Hepatocyte (in vitro differentiated cells): ENCODE measurements at regions not wholly inside any gene's neighbourhood (a gene's known extent, or its start where the extent isn't known, plus 50 kb on each side); places are given as distances from the start of the nearest gene placed in this dataset.

Source experiments
- DNase-seq: peaks from one replicate; pipeline ENCODE4 v3.0.0-alpha.2; 2016; ENCODE audit warnings: low spot score
- H2AFZ ChIP-seq: fragments of 200-600 bp; sonication (generic); 2 replicates; pipeline ENCODE4 v1.6.0; 2016; ENCODE audit warnings: antibody characterized with exemption, mild to moderate bottlenecking
- H3K27ac ChIP-seq: fragments of 200-600 bp; sonication (generic); 2 replicates; pipeline ENCODE4 v1.5.1; 2016; ENCODE audit warnings: mild to moderate bottlenecking
- H3K27me3 ChIP-seq: fragments of 200-600 bp; sonication (generic); 2 replicates; pipeline ENCODE4 v1.6.1; 2016
- H3K36me3 ChIP-seq: fragments of 200-600 bp; sonication (generic); replicated peaks from 2 replicates; pipeline ENCODE4 v1.5.1; 2016; ENCODE audit warnings: low read depth; ENCODE audit not compliant: insufficient read depth
- H3K4me1 ChIP-seq: fragments of 200-600 bp; sonication (generic); 2 replicates; pipeline ENCODE4 v1.5.1; 2016; ENCODE audit warnings: mild to moderate bottlenecking, moderate library complexity; ENCODE audit not compliant: insufficient read depth
- H3K4me2 ChIP-seq: fragments of 200-600 bp; sonication (generic); 2 replicates; pipeline ENCODE4 v1.6.0; 2016
- H3K4me3 ChIP-seq: fragments of 200-600 bp; sonication (generic); 2 replicates; pipeline ENCODE4 v1.5.1; 2016; ENCODE audit warnings: mild to moderate bottlenecking
- H3K79me2 ChIP-seq: fragments of 200-600 bp; sonication (generic); 2 replicates; pipeline ENCODE4 v1.6.0; 2017; ENCODE audit warnings: mild to moderate bottlenecking
- H3K9me2 ChIP-seq: fragments of 200-600 bp; sonication (generic); replicated peaks from 2 replicates; pipeline ENCODE4 v1.6.0; 2017; ENCODE audit warnings: mild to moderate bottlenecking; ENCODE audit not compliant: insufficient read depth
- H3K9me3 ChIP-seq: fragments of 200-600 bp; sonication (generic); 2 replicates; pipeline ENCODE4 v1.5.1; 2016; ENCODE audit warnings: low read depth, mild to moderate bottlenecking
- H4K20me1 ChIP-seq: fragments of 200-600 bp; sonication (generic); 2 replicates; pipeline ENCODE4 v1.6.0; 2016; ENCODE audit warnings: mild to moderate bottlenecking; ENCODE audit not compliant: insufficient read depth, poor library complexity, severe bottlenecking
- EZH2 ChIP-seq: fragments of 200-600 bp; sonication (generic); IDR thresholded peaks from 2 replicates; pipeline ENCODE4 v1.6.1; 2016; ENCODE audit warnings: antibody characterized with exemption, mild to moderate bottlenecking, borderline replicate concordance
- EZH2phosphoT487 ChIP-seq: fragments of 200-600 bp; sonication (generic); IDR thresholded peaks from one replicate; pipeline ENCODE4 v1.6.1; 2018; ENCODE audit warnings: antibody characterized with exemption, mild to moderate bottlenecking, low read depth, moderate library complexity; ENCODE audit not compliant: unreplicated experiment, severe bottlenecking
- WGBS: methylation state at CpG from one replicate; pipeline ENCODE4 v1.1.6; 2016; ENCODE audit warnings: low lambda C conversion rate; ENCODE audit errors: missing lambda C conversion rate; 5-methylcytosine and 5-hydroxymethylcytosine counted together
- TF ChIP-seq, protein P1 (sequence below): fragments of 200-600 bp; sonication (generic); IDR thresholded peaks from 2 replicates; pipeline ENCODE4 v1.5.1; 2016; ENCODE audit warnings: antibody characterized with exemption, mild to moderate bottlenecking; ENCODE audit not compliant: poor library complexity

- Histone ChIP-seq H3K79me2 (no peaks in the 10 kb centered on the region), H2AFZ (no peak overlapping the region), H3K9me2 (no peaks in the 10 kb centered on the region), H3K4me3 (no peak overlapping the region), H3K27me3 (no peaks in the 10 kb centered on the region), H3K27ac (no peak overlapping the region), H4K20me1 (no peaks in the 10 kb centered on the region), H3K36me3 (no peaks in the 10 kb centered on the region), H3K4me1 (no peaks in the 10 kb centered on the region), H3K9me3 (no peaks in the 10 kb centered on the region), H3K4me2 (no peak overlapping the region)
- TF ChIP-seq, protein P1, sequence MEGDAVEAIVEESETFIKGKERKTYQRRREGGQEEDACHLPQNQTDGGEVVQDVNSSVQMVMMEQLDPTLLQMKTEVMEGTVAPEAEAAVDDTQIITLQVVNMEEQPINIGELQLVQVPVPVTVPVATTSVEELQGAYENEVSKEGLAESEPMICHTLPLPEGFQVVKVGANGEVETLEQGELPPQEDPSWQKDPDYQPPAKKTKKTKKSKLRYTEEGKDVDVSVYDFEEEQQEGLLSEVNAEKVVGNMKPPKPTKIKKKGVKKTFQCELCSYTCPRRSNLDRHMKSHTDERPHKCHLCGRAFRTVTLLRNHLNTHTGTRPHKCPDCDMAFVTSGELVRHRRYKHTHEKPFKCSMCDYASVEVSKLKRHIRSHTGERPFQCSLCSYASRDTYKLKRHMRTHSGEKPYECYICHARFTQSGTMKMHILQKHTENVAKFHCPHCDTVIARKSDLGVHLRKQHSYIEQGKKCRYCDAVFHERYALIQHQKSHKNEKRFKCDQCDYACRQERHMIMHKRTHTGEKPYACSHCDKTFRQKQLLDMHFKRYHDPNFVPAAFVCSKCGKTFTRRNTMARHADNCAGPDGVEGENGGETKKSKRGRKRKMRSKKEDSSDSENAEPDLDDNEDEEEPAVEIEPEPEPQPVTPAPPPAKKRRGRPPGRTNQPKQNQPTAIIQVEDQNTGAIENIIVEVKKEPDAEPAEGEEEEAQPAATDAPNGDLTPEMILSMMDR, result no peak
- no peak for TF ChIP-seq EZH2phosphoT487
- no peak for TF ChIP-seq EZH2
- WGBS, result 97% methylated on average over 8 of the region's 8 CpGs
- no peak for DNase-seq
Measured at GRCh38 chr11:24131698-24132097, 365.2 kb upstream of the LUZP2 start.

DNA sequence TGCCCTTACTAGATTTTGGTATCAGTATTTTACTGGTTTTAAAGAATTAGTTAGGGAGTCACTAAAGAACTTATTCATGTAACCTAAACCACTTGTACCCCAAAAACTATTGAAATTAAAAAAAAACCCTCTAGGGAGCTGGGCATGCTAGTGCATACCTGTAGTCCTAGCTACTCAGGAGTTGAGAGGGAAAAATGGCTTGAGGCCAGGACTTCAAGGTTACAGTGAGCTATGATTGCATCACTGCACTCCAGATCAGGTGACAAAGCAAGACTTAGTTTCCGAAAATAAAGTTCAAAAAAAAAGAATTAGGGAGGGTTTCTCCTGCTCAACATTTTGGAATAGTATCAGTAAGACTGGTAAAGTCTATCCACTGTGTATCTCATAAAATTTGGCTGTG is 364.4 kb upstream of the LUZP2 start:
- 80% methylated on average over 1 of the region's 1 CpG for WGBS
- H3K36me3 ChIP-seq, result no peaks in the 10 kb centered on the region
- H2AFZ ChIP-seq, result no peak overlapping the region
- H3K4me2 ChIP-seq, result no peak overlapping the region
- DNase-seq, result no peak
- no peaks in the 10 kb centered on the region for H4K20me1 ChIP-seq
- H3K79me2 ChIP-seq, result no peaks in the 10 kb centered on the region
- TF ChIP-seq EZH2 (no peak), EZH2phosphoT487 (no peak)
- TF ChIP-seq, protein P1, result no peak
- no peaks in the 10 kb centered on the region for H3K4me1 ChIP-seq
- H3K9me2 ChIP-seq, result no peaks in the 10 kb centered on the region
- no peaks in the 10 kb centered on the region for H3K27me3 ChIP-seq
- H3K4me3 ChIP-seq, result no peak overlapping the region
- H3K9me3 ChIP-seq, result no peaks in the 10 kb centered on the region
- no peak overlapping the region for H3K27ac ChIP-seq

DNA sequence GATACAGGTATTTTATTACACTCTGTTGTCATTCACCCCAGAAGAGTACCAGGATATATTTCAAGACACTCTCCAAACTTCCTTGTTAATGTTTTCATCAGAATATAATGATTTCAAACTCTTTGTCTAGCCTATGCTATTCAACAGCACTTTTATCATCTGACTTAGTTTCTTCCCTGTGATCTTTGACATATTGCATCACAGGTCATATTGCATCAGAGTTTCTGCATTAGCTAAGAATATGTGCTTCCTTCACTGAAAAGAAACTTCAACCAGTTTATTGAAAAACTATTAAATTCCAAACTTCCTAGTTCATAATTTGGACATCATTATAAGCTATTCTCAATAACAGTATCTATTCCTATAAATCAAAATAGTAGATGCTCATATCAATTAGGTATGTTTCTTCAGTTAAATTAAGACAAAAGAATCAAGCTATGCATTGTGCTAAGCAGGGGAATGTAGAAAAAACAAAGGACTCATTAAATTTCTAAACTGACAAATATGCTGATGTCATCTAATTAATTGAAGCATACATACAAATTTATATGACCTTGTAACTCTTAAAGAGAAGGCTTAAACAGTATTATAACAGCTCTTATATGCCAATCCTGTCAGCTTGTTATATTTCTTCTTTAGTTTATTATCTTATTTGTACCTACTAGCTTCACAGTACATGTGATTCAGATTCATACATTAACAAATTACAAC is 361.8 kb upstream of the LUZP2 start:
- no peak overlapping the region for H2AFZ ChIP-seq
- no peak overlapping the region for H3K4me3 ChIP-seq
- H3K36me3 ChIP-seq, result no peaks in the 10 kb centered on the region
- DNase-seq, result no peak
- H3K27ac ChIP-seq, result no peak overlapping the region
- no peaks in the 10 kb centered on the region for H3K27me3 ChIP-seq
- no peak overlapping the region for H3K4me2 ChIP-seq
- TF ChIP-seq, protein P1, result no peak
- no peak for TF ChIP-seq EZH2phosphoT487
- no peak for TF ChIP-seq EZH2
- no peaks in the 10 kb centered on the region for H3K9me2 ChIP-seq
- no peaks in the 10 kb centered on the region for H3K79me2 ChIP-seq
- H3K4me1 ChIP-seq, result no peaks in the 10 kb centered on the region
- no peaks in the 10 kb centered on the region for H3K9me3 ChIP-seq
- no peaks in the 10 kb centered on the region for H4K20me1 ChIP-seq

GRCh38 chr11:24142062-24142461 is 354.8 kb upstream of the LUZP2 start:
- Histone ChIP-seq H3K79me2 (no peaks in the 10 kb centered on the region), H4K20me1 (no peaks in the 10 kb centered on the region), H3K4me2 (no peak overlapping the region), H3K4me3 (no peak overlapping the region), H3K4me1 (no peaks in the 10 kb centered on the region), H3K9me3 (no peaks in the 10 kb centered on the region), H3K9me2 (no peaks in the 10 kb centered on the region), H3K27ac (no peak overlapping the region), H2AFZ (no peak overlapping the region), H3K27me3 (no peaks in the 10 kb centered on the region), H3K36me3 (no peaks in the 10 kb centered on the region)
- DNase-seq, result no peak
- no peak for TF ChIP-seq EZH2
- TF ChIP-seq EZH2phosphoT487, result no peak
- TF ChIP-seq, protein P1, result no peak
- 93% methylated on average over 4 of the region's 4 CpGs for WGBS
